KMS-11 (cell line): ENCODE measurements at regions not wholly inside any gene's neighbourhood (a gene's known extent, or its start where the extent isn't known, plus 50 kb on each side); places are given as distances from the start of the nearest gene placed in this dataset.

Experiments
- H2AFZ ChIP-seq: fragments of 200-600 bp; sonication (generic); 2 replicates; pipeline ENCODE4 v1.6.1; 2016; ENCODE audit warnings: antibody characterized with exemption, mixed run types, low read depth
- H3K27ac ChIP-seq: fragments of 200-600 bp; sonication (generic); 2 replicates; pipeline ENCODE4 v1.6.1; 2016; ENCODE audit warnings: mild to moderate bottlenecking, mixed run types
- H3K27me3 ChIP-seq: fragments of 200-600 bp; sonication (generic); 2 replicates; pipeline ENCODE4 v1.6.1; 2017; ENCODE audit warnings: mild to moderate bottlenecking, low read depth, mixed run types, moderate library complexity; ENCODE audit not compliant: insufficient read depth
- H3K36me3 ChIP-seq: fragments of 200-600 bp; sonication (generic); 2 replicates; pipeline ENCODE4 v1.6.1; 2017; ENCODE audit warnings: mild to moderate bottlenecking, mixed run types; ENCODE audit not compliant: insufficient read depth
- H3K4me1 ChIP-seq: fragments of 200-600 bp; sonication (generic); 2 replicates; pipeline ENCODE4 v1.6.1; 2016; ENCODE audit warnings: mild to moderate bottlenecking, low read depth, mixed run types; ENCODE audit not compliant: poor library complexity, severe bottlenecking
- H3K4me2 ChIP-seq: fragments of 200-600 bp; sonication (generic); 2 replicates; pipeline ENCODE4 v1.7.0; 2016; ENCODE audit warnings: mild to moderate bottlenecking, mixed run types
- H3K4me3 ChIP-seq: fragments of 200-600 bp; sonication (generic); IDR thresholded peaks from 2 replicates; pipeline ENCODE4 v1.6.1; 2017; ENCODE audit warnings: low read depth, low read length, mixed read lengths; ENCODE audit not compliant: insufficient read depth
- H3K79me2 ChIP-seq: fragments of 200-600 bp; sonication (generic); 2 replicates; pipeline ENCODE4 v1.6.1; 2016; ENCODE audit warnings: low read depth, mixed run types; ENCODE audit not compliant: insufficient read depth
- H3K9ac ChIP-seq: fragments of 200-600 bp; sonication (generic); 2 replicates; pipeline ENCODE4 v1.6.1; 2016; ENCODE audit warnings: mild to moderate bottlenecking, mixed run types
- H4K20me1 ChIP-seq: fragments of 200-600 bp; sonication (generic); 2 replicates; pipeline ENCODE4 v1.6.1; 2016; ENCODE audit warnings: mild to moderate bottlenecking, mixed run types; ENCODE audit not compliant: insufficient read depth
- TF ChIP-seq, protein P1 (sequence below): fragments of 200-600 bp; sonication (generic); conservative IDR thresholded peaks from 2 replicates; pipeline ENCODE4 v1.6.1; 2017; ENCODE audit warnings: low read depth, mild to moderate bottlenecking, antibody characterized with exemption, low read length, moderate library complexity, mixed read lengths

DNA sequence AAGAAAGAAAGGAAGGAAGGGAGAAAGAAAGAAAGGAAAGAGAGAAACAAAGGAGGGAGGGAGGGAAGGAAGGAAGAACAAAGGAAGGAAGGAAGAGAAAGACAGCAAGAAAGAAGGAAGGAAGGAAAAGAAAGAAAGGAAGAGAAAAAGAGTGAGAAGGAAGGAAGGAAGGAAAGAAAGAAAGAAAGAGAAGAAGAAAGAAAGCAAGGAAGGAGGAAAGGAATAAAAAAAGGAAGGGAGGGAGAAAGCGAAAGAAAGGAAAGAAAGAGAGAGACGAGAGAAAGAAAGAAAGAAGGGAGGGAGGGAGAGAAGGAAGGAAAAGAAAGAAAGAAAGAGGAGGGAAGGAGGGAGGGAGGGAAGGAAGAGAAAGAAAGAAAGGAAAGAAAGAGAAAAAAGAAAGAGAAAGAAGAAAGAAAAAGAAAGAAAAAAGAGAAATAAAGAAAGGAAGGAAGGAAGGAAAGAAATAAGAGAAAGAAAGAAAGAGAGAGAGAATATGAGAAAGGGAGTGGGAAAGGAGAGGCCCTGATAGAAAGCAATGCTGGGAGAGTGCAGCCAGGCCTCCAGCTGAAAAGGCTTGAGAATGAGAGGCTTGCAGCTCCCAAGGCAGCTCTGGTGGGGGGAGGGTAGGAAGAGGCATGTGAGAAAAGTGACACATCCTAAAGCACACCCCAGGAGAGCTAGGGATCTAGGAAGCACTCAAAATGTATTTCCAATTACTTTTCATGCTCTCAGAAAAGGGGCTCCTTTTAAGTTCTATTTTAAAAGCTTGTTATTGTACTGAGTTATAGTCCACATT is 134.0 kb upstream of the ZIC3 start:
- H3K4me2 ChIP-seq: no peak overlapping the region
- H4K20me1 ChIP-seq: no peaks in the 10 kb centered on the region
- no peak overlapping the region for H2AFZ ChIP-seq
- no peak overlapping the region for H3K27ac ChIP-seq
- TF ChIP-seq, protein P1, sequence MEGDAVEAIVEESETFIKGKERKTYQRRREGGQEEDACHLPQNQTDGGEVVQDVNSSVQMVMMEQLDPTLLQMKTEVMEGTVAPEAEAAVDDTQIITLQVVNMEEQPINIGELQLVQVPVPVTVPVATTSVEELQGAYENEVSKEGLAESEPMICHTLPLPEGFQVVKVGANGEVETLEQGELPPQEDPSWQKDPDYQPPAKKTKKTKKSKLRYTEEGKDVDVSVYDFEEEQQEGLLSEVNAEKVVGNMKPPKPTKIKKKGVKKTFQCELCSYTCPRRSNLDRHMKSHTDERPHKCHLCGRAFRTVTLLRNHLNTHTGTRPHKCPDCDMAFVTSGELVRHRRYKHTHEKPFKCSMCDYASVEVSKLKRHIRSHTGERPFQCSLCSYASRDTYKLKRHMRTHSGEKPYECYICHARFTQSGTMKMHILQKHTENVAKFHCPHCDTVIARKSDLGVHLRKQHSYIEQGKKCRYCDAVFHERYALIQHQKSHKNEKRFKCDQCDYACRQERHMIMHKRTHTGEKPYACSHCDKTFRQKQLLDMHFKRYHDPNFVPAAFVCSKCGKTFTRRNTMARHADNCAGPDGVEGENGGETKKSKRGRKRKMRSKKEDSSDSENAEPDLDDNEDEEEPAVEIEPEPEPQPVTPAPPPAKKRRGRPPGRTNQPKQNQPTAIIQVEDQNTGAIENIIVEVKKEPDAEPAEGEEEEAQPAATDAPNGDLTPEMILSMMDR: no peak
- H3K9ac ChIP-seq: no peak overlapping the region
- H3K79me2 ChIP-seq: no peaks in the 10 kb centered on the region
- no peaks in the 10 kb centered on the region for H3K27me3 ChIP-seq
- H3K4me1 ChIP-seq: no peaks in the 10 kb centered on the region
- no peak overlapping the region for H3K4me3 ChIP-seq
- no peaks in the 10 kb centered on the region for H3K36me3 ChIP-seq

DNA sequence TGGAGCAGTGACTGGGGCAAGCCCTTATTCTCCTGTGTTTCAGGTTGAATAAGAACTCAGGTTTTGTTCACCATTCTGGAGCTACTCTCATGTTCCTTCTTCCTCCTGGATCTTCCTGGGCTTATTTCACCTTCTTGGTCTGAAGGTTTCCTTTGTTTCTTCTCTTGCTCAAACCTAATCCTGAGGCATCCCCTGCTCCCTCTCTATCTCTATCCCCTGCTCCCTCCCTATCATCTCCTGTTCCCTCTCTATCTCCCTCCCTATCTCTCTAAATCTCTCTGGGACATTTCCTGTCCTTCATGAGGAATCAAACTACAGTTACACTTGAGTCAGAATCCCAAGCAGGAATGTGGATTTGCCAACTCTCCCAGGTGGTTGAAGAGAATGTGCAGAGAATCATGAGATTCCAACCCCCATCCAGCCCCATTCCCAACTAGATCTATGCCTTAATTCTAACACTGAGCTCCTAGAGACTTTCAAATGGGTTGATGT is 134.9 kb upstream of the ZIC3 start:
- Histone ChIP-seq H3K36me3 (no peaks in the 10 kb centered on the region), H2AFZ (no peak overlapping the region), H3K4me2 (no peak overlapping the region), H3K9ac (no peak overlapping the region), H3K27ac (no peak overlapping the region), H3K4me1 (no peaks in the 10 kb centered on the region), H3K79me2 (no peaks in the 10 kb centered on the region), H4K20me1 (no peaks in the 10 kb centered on the region), H3K4me3 (no peak overlapping the region), H3K27me3 (no peaks in the 10 kb centered on the region)
- TF ChIP-seq, protein P1: no peak

DNA sequence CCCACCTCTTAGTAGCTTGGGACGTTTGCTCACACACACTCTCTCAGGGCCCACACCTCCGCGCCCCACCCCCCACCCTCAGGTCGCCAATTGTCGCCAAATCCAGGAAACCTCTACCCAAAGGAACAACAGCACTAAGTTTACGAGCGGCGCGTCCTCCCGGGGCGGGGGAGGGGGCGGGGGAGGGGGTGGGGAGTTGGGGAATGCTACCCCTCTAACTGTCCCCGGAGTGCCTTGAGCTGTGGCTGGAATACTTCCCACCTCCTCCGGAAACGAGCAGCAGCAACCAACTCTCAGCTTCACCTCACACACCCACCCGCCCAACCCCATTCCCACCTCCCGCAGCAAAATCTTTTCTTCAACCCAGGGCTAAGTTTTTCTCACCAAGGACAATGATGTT is 135.6 kb upstream of the ZIC3 start:
- Histone ChIP-seq H3K4me3 (no peak overlapping the region), H4K20me1 (no peaks in the 10 kb centered on the region), H3K79me2 (no peaks in the 10 kb centered on the region), H3K27ac (no peak overlapping the region), H3K4me2 (no peak overlapping the region), H3K9ac (no peak overlapping the region), H2AFZ (no peak overlapping the region), H3K27me3 (no peaks in the 10 kb centered on the region), H3K4me1 (no peaks in the 10 kb centered on the region), H3K36me3 (no peaks in the 10 kb centered on the region)
- TF ChIP-seq, protein P1: no peak

- Histone ChIP-seq H3K79me2 (no peaks in the 10 kb centered on the region), H3K4me2 (no peak overlapping the region), H3K36me3 (no peaks in the 10 kb centered on the region), H3K4me3 (no peak overlapping the region), H2AFZ (no peak overlapping the region), H3K27ac (no peak overlapping the region), H4K20me1 (no peaks in the 10 kb centered on the region), H3K9ac (no peak overlapping the region), H3K27me3 (no peaks in the 10 kb centered on the region), H3K4me1 (no peaks in the 10 kb centered on the region)
- TF ChIP-seq, protein P1: no peak
Observed at GRCh38 chrX:137428766-137429591, 136.9 kb upstream of the ZIC3 start.
